Endothelial cell of umbilical vein (primary cell): ENCODE measurements at regions not wholly inside any gene's neighbourhood (a gene's known extent, or its start where the extent isn't known, plus 50 kb on each side); places are given as distances from the start of the nearest gene placed in this dataset.

Source experiments
- BruUV-seq: library from RNA; stranded (reverse); fragments of 400-500 nt; replicated peaks from 2 replicates; lab custom pipeline; 2021; lab: Mats Ljungman, UMichigan
- CTCF ChIA-PET: fragments of 300-600, 350-600 bp; sonication (Branson Sonifier 250); formaldehyde crosslinking; loops from one replicate; lab custom pipeline; 2021; ENCODE audit warnings: antibody characterized with exemption, inconsistent platforms; lab: Charles Lee
- POLR2A ChIA-PET: fragments of 300-600, 350-600 bp; sonication (Branson Sonifier 250); formaldehyde crosslinking; loops from one replicate; lab custom pipeline; 2021; ENCODE audit warnings: antibody characterized with exemption, inconsistent platforms; lab: Charles Lee
- DNase-seq: peaks from one replicate; pipeline ENCODE4 v3.0.0-alpha.2; 2011; ENCODE audit warnings: low read depth, low spot score
- FAIRE-seq: peaks from 2 replicates; lab custom pipeline; 2011; peaks lifted over from hg19 to GRCh38; lab: Jason Lieb, UNC
- H2AFZ ChIP-seq: 2 replicates; pipeline ENCODE4 v1.6.0; 2012; ENCODE audit warnings: low read depth, low read length, control low read depth, inconsistent platforms
- H3K27ac ChIP-seq: 2 replicates; pipeline ENCODE4 v1.5.1; 2011; ENCODE audit warnings: low read depth, mild to moderate bottlenecking, control low read depth, low read length, moderate library complexity; ENCODE audit not compliant: insufficient read depth
- H3K27me3 ChIP-seq, 2 experiments: 2 replicates each; pipeline versions ENCODE4 v1.6.0 to v1.6.1; 2011; ENCODE audit warnings: low read length in 2 of 2, mixed read lengths in 1 of 2; ENCODE audit not compliant: control insufficient read depth in 2 of 2, insufficient read depth in 2 of 2
- H3K36me3 ChIP-seq, 2 experiments: 2 replicates in 1 of 2; 3 replicates in 1 of 2; pipeline ENCODE4 v1.5.1; 2011; ENCODE audit warnings: low read length in 2 of 2, mild to moderate bottlenecking in 1 of 2, moderate library complexity in 1 of 2; ENCODE audit not compliant: control insufficient read depth in 2 of 2, insufficient read depth in 2 of 2; ENCODE audit errors: extremely low read depth in 1 of 2
- H3K4me1 ChIP-seq: 3 replicates; pipeline ENCODE4 v1.5.1; 2011; ENCODE audit warnings: mild to moderate bottlenecking, low read length; ENCODE audit not compliant: control insufficient read depth, insufficient read depth; ENCODE audit errors: extremely low read depth
- H3K4me2 ChIP-seq: 2 replicates; pipeline ENCODE4 v1.6.1; 2011; ENCODE audit warnings: low read length, control low read depth, mixed read lengths; ENCODE audit not compliant: insufficient read depth
- H3K4me3 ChIP-seq, 3 experiments: fragments of 200-600 bp in 1 of 3; sonication (generic), shearing (Covaris generic) in 1 of 3; replicated peaks in 1 of 3; 2 replicates each; pipeline ENCODE4 v1.5.1; 2011 to 2016; ENCODE audit warnings: control low read depth in 3 of 3, low read length in 3 of 3, mild to moderate bottlenecking in 2 of 3, inconsistent platforms in 1 of 3, low read depth in 1 of 3, moderate library complexity in 1 of 3; ENCODE audit not compliant: insufficient read depth in 1 of 3
- H3K79me2 ChIP-seq: 2 replicates; pipeline ENCODE4 v1.6.0; 2012; ENCODE audit warnings: low read length, inconsistent platforms; ENCODE audit not compliant: control insufficient read depth, insufficient read depth
- H3K9ac ChIP-seq: replicated peaks from 2 replicates; pipeline ENCODE3; 2011; ENCODE audit warnings: low read length, control low read depth; ENCODE audit not compliant: insufficient read depth; ENCODE audit errors: extremely low read depth
- H3K9me1 ChIP-seq: replicated peaks from 3 replicates; pipeline ENCODE4 v1.6.0; 2011; ENCODE audit warnings: mild to moderate bottlenecking, low read length; ENCODE audit not compliant: control insufficient read depth, insufficient read depth; ENCODE audit errors: extremely low read depth
- H3K9me3 ChIP-seq: replicated peaks from 2 replicates; pipeline ENCODE4 v1.5.1; 2012; ENCODE audit warnings: low read length, inconsistent platforms; ENCODE audit not compliant: control insufficient read depth, insufficient read depth
- H4K20me1 ChIP-seq: replicated peaks from 2 replicates; pipeline ENCODE3; 2011; ENCODE audit warnings: mild to moderate bottlenecking, low read length; ENCODE audit not compliant: control insufficient read depth, insufficient read depth; ENCODE audit errors: extremely low read depth
- EZH2 ChIP-seq: IDR thresholded peaks from 2 replicates; pipeline ENCODE4 v1.6.1; 2012; ENCODE audit warnings: borderline replicate concordance, low read depth, mild to moderate bottlenecking, moderate library complexity, low read length, inconsistent platforms; ENCODE audit not compliant: severe bottlenecking
- FOS ChIP-seq: IDR thresholded peaks from 2 replicates; pipeline ENCODE4 v1.6.1; 2011; ENCODE audit warnings: mild to moderate bottlenecking, low read length, moderate library complexity, borderline replicate concordance; ENCODE audit not compliant: insufficient read depth
- GATA2 ChIP-seq: IDR thresholded peaks from 2 replicates; pipeline ENCODE4 v1.7.0; 2011; ENCODE audit warnings: low read depth, mild to moderate bottlenecking, moderate library complexity, mixed read lengths, low read length; ENCODE audit not compliant: insufficient read length, insufficient read depth
- JUN ChIP-seq: IDR thresholded peaks from 2 replicates; pipeline ENCODE4 v1.6.1; 2011; ENCODE audit warnings: borderline replicate concordance, low read depth; ENCODE audit not compliant: insufficient read length, insufficient read depth
- MYC ChIP-seq: IDR thresholded peaks from one replicate; pipeline ENCODE4 v1.6.1; 2011; ENCODE audit warnings: mild to moderate bottlenecking, low read depth, low read length
- POLR2A ChIP-seq: IDR thresholded peaks from 2 replicates; pipeline ENCODE4 v1.6.1; 2012; ENCODE audit warnings: low read depth, mild to moderate bottlenecking, control low read depth, low read length
- POLR2AphosphoS5 ChIP-seq: IDR thresholded peaks from 2 replicates; pipeline ENCODE4 v1.6.1; 2012; ENCODE audit warnings: low read depth, mild to moderate bottlenecking, control low read depth, low read length, moderate library complexity; ENCODE audit not compliant: insufficient read depth
- dilution Hi-C: fragments of 300-500 bp; cut with MboI; formaldehyde crosslinking; loops from one replicate; pipeline ENCODE4 v1.15.0; 2019; ENCODE audit warnings: low sequenced_read_pairs; ENCODE audit not compliant: extremely low pct_ligation_motif_present
- intact Hi-C: fragments of 100-400 bp; cut with micrococcal nuclease; formaldehyde crosslinking; loops from one replicate; pipeline ENCODE4 v1.10.0; 2022
- TF ChIP-seq, protein P1 (sequence below): IDR thresholded peaks from 2 replicates; pipeline ENCODE4 v1.6.1; 2011; ENCODE audit not compliant: insufficient read depth, insufficient read length
- TF ChIP-seq, protein P2 (sequence below), 2 donors: IDR thresholded peaks; 1 replicate in 1 of 2; 2 replicates in 1 of 2; pipeline ENCODE4 v1.5.1; 2011; ENCODE audit warnings: low read length in 2 of 2, mild to moderate bottlenecking in 2 of 2, moderate library complexity in 2 of 2, control low read depth in 1 of 2, inconsistent platforms in 1 of 2, low read depth in 1 of 2; ENCODE audit not compliant: insufficient read depth in 1 of 2; ENCODE audit errors: extremely low read depth in 1 of 2

DNA sequence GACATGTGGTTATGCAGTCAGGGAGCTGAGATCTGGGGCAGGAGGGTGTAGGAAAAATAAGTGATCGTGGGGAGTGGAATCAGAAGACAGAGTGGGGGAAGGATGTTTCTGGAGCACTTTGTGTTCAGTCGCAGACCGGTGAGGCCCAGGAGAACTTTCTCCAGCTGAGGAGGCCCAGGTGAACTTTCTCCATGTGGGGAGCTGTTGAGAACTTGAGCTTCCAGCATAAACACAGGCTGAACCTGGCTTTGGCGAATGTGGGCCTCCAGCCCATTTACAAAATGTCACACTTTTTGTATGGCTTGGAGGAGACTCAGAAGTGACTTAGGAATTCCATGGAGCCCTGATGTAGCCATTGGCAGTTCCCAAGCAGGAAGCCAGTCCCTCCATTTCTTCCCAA is 108.5 kb downstream of the VAPA start:
- Histone ChIP-seq H3K9me3 (no peaks in the 10 kb centered on the region), H2AFZ (no peak overlapping the region), H3K27me3 (no peaks in the 10 kb centered on the region), H4K20me1 (no peaks in the 10 kb centered on the region), H3K9me1 (no peaks in the 10 kb centered on the region), H3K27ac (no peak overlapping the region), H3K4me3 (no peak overlapping the region), H3K36me3 (no peaks in the 10 kb centered on the region), H3K4me2 (no peak overlapping the region), H3K9ac (no peak overlapping the region), H3K4me1 (no peaks in the 10 kb centered on the region), H3K79me2 (no peaks in the 10 kb centered on the region)
- TF ChIP-seq FOS = no peak
- no peak for TF ChIP-seq JUN
- TF ChIP-seq MYC = no peak
- no peak for TF ChIP-seq POLR2A
- TF ChIP-seq, protein P1, sequence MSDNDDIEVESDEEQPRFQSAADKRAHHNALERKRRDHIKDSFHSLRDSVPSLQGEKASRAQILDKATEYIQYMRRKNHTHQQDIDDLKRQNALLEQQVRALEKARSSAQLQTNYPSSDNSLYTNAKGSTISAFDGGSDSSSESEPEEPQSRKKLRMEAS = no peak
- no peak for TF ChIP-seq GATA2
- TF ChIP-seq, protein P2, sequence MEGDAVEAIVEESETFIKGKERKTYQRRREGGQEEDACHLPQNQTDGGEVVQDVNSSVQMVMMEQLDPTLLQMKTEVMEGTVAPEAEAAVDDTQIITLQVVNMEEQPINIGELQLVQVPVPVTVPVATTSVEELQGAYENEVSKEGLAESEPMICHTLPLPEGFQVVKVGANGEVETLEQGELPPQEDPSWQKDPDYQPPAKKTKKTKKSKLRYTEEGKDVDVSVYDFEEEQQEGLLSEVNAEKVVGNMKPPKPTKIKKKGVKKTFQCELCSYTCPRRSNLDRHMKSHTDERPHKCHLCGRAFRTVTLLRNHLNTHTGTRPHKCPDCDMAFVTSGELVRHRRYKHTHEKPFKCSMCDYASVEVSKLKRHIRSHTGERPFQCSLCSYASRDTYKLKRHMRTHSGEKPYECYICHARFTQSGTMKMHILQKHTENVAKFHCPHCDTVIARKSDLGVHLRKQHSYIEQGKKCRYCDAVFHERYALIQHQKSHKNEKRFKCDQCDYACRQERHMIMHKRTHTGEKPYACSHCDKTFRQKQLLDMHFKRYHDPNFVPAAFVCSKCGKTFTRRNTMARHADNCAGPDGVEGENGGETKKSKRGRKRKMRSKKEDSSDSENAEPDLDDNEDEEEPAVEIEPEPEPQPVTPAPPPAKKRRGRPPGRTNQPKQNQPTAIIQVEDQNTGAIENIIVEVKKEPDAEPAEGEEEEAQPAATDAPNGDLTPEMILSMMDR (IDR thresholded peaks at IDR 0.05; ENCODE audit: extremely low read depth in 1 of 2, insufficient read depth in 1 of 2, low read depth in 1 of 2, low read length in 2 of 2) = no peak
- no peak for TF ChIP-seq EZH2
- no peak for TF ChIP-seq POLR2AphosphoS5
- intact Hi-C loops = no loop called here
- no TSS peak for BruUV-seq
- ChIA-PET POLR2A (no interaction called here), CTCF (no interaction called here)
- DNase-seq = no peak
- dilution Hi-C loops = no loop called here
- FAIRE-seq = no peak
